ENCODE measurements at regions not wholly inside any gene's neighbourhood (a gene's known extent, or its start where the extent isn't known, plus 50 kb on each side); places are given as distances from the start of the nearest gene placed in this dataset. TPM values are rescaled to one million over a fixed set of nuclear protein-coding genes. Genes with fewer than 3 reads are reported as not detected.

DNA sequence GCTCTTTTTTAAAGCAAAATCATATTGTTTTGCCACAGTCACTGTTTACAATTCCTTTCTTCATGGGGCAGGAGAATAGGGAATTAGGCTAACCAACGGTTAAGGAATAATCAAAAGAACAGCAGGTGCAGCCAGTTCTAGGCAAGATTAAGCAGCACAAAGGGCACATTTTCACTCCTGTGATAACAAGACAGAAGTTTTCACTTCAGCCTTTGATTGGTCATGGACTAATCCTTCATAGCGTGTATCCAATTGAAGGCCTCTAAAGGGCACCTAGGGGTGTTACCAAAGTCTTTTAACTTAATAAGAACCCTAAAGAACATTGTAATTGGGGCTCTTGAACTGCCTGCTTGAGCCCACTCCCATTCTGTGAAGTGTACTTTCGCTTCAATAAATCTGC lies 206.9 kb upstream of the AMIGO2 start (continued):
- TF ChIP-seq, protein P1, sequence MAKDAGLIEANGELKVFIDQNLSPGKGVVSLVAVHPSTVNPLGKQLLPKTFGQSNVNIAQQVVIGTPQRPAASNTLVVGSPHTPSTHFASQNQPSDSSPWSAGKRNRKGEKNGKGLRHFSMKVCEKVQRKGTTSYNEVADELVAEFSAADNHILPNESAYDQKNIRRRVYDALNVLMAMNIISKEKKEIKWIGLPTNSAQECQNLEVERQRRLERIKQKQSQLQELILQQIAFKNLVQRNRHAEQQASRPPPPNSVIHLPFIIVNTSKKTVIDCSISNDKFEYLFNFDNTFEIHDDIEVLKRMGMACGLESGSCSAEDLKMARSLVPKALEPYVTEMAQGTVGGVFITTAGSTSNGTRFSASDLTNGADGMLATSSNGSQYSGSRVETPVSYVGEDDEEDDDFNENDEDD (CRISPR knock-in tag; IDR thresholded peaks at IDR 0.05; ENCODE audit: borderline replicate concordance): no peak
- no peak for TF ChIP-seq ZNF773 (CRISPR knock-in tag; IDR thresholded peaks at IDR 0.05; ENCODE audit: borderline replicate concordance)
- TF ChIP-seq, protein P2, sequence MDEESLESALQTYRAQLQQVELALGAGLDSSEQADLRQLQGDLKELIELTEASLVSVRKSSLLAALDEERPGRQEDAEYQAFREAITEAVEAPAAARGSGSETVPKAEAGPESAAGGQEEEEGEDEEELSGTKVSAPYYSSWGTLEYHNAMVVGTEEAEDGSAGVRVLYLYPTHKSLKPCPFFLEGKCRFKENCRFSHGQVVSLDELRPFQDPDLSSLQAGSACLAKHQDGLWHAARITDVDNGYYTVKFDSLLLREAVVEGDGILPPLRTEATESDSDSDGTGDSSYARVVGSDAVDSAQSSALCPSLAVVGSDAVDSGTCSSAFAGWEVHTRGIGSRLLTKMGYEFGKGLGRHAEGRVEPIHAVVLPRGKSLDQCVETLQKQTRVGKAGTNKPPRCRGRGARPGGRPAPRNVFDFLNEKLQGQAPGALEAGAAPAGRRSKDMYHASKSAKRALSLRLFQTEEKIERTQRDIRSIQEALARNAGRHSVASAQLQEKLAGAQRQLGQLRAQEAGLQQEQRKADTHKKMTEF (CRISPR knock-in tag; IDR thresholded peaks at IDR 0.05): no peak
- TF ChIP-seq ZNF746 (CRISPR knock-in tag; IDR thresholded peaks at IDR 0.05): no peak
- TF ChIP-seq TBX3 (IDR thresholded peaks at IDR 0.05; ENCODE audit: borderline replicate concordance): no peak
- TF ChIP-seq, protein P3, sequence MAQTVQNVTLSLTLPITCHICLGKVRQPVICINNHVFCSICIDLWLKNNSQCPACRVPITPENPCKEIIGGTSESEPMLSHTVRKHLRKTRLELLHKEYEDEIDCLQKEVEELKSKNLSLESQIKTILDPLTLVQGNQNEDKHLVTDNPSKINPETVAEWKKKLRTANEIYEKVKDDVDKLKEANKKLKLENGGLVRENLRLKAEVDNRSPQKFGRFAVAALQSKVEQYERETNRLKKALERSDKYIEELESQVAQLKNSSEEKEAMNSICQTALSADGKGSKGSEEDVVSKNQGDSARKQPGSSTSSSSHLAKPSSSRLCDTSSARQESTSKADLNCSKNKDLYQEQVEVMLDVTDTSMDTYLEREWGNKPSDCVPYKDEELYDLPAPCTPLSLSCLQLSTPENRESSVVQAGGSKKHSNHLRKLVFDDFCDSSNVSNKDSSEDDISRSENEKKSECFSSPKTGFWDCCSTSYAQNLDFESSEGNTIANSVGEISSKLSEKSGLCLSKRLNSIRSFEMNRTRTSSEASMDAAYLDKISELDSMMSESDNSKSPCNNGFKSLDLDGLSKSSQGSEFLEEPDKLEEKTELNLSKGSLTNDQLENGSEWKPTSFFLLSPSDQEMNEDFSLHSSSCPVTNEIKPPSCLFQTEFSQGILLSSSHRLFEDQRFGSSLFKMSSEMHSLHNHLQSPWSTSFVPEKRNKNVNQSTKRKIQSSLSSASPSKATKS (CRISPR knock-in tag; IDR thresholded peaks at IDR 0.05): no peak

Small RNAs in the stretch of these regions (microRNA-seq; reads per million reads assigned to microRNA genes)
- gene MIR4494: not detected

Small RNAs in the stretch of these regions (small RNA-seq; reads per million reads assigned to genes)
- gene AC004486.1 (ENCODE audit: insufficient read depth in 2 of 3, insufficient read length in 3 of 3, low read depth in 2 of 3, low replicate concordance in 1 of 3) (0 reads per million in 3 experiments), gene MIR4494 (ENCODE audit: insufficient read depth in 2 of 3, insufficient read length in 3 of 3, low read depth in 2 of 3, low replicate concordance in 1 of 3) (0 reads per million in 3 experiments), gene RF00264 (ENCODE audit: insufficient read depth in 2 of 3, insufficient read length in 3 of 3, low read depth in 2 of 3, low replicate concordance in 1 of 3) (0 reads per million in 3 experiments)

All from HepG2 (cell line).